Testis (tissue), 2 donors: ENCODE measurements at regions not wholly inside any gene's neighbourhood (a gene's known extent, or its start where the extent isn't known, plus 50 kb on each side); places are given as distances from the start of the nearest gene placed in this dataset.

Source experiments
- POLR2A ChIP-seq: fragments of 450-650 bp; IDR thresholded peaks from one replicate; pipeline ENCODE4 v1.6.1; 2017; ENCODE audit warnings: antibody characterized with exemption, mild to moderate bottlenecking, moderate library complexity
- TF ChIP-seq, protein P1 (sequence below), 3 experiments: fragments of 450-650 bp in 2 of 3; fragments of 200-600 bp in 1 of 3; sonication (generic) in 1 of 3; IDR thresholded peaks; one replicate each; pipeline ENCODE4 v1.5.1; 2016 to 2019; ENCODE audit warnings: antibody characterized with exemption in 3 of 3, mild to moderate bottlenecking in 2 of 3, moderate library complexity in 1 of 3

DNA sequence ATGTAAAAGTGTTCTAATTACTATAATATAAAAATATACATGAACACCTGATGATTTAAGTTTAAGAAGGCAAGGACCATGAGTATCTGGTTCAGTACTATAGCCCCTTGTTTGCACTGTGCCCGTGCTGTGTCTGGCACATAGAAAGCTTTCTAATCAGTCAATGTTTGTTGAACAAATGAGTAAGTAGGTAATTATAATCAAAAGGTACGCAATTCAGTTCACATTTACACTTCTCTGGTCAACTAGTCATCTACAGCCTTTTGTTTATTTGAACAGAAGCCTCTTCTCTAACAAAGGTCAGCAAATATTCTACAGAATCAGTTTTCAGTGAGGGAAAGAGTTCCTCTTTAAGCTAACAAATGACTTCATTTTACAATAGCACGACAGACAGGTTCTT is 523.3 kb downstream of the SMARCA1 start:
- TF ChIP-seq, protein P1, sequence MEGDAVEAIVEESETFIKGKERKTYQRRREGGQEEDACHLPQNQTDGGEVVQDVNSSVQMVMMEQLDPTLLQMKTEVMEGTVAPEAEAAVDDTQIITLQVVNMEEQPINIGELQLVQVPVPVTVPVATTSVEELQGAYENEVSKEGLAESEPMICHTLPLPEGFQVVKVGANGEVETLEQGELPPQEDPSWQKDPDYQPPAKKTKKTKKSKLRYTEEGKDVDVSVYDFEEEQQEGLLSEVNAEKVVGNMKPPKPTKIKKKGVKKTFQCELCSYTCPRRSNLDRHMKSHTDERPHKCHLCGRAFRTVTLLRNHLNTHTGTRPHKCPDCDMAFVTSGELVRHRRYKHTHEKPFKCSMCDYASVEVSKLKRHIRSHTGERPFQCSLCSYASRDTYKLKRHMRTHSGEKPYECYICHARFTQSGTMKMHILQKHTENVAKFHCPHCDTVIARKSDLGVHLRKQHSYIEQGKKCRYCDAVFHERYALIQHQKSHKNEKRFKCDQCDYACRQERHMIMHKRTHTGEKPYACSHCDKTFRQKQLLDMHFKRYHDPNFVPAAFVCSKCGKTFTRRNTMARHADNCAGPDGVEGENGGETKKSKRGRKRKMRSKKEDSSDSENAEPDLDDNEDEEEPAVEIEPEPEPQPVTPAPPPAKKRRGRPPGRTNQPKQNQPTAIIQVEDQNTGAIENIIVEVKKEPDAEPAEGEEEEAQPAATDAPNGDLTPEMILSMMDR (IDR thresholded peaks at IDR 0.05) = no peak
- no peak for TF ChIP-seq POLR2A
